GM19239 (cell line): ENCODE measurements at regions not wholly inside any gene's neighbourhood (a gene's known extent, or its start where the extent isn't known, plus 50 kb on each side); places are given as distances from the start of the nearest gene placed in this dataset.
"Not testable (repeated sequence)": the region's sequence is repeated elsewhere in the genome, so short reads cannot be mapped to it uniquely, and the experiment has no call there.

Experiments
- DNase-seq: peaks from one replicate; pipeline ENCODE4 v3.0.0; 2011; ENCODE audit warnings: low spot score; ENCODE audit not compliant: insufficient read length
- FAIRE-seq: peaks from 2 replicates; lab custom pipeline; 2011; peaks lifted over from hg19 to GRCh38; lab: Jason Lieb, UNC

DNA sequence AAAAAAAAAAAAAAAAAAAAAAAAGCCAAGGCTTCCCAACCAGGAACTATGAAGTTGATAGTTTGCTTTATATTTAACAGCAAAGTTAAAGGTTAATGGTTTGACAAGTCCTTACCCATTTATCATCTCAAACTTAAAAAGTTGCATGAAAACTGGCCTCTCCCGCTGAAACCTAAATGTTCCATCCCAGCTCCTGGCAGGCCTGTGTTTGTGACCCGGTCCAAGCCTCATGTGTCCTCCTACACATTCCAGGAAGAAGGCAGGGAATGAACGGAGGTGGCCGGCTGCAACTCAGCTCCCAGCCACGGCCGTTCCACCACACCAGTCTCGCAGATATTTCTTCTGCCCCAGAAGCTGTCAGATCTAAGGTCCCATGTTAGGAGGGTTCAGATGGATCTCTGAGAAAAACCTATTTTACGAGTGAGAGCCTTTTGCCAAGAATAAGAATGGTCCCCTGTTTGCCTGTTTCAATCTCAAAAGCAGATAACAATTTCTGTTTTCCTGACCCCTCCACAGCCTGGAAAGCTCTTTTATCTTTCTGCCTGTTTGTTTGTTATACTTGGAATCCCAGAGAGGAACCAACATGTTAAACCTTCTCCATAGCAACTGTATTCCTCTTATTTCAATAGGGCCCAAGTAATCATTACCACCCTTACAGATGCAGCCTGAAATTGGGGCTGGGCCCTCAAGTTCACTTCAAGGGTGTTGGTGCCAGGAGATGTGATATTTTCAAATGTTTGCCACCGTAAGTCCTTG lies 56.5 kb downstream of the KCTD12 start:
- no peak for FAIRE-seq
- no peak for DNase-seq

GRCh38 chr13:76828316-76828741 lies 57.9 kb downstream of the KCTD12 start:
- FAIRE-seq (no peak), DNase-seq (no peak)

DNA sequence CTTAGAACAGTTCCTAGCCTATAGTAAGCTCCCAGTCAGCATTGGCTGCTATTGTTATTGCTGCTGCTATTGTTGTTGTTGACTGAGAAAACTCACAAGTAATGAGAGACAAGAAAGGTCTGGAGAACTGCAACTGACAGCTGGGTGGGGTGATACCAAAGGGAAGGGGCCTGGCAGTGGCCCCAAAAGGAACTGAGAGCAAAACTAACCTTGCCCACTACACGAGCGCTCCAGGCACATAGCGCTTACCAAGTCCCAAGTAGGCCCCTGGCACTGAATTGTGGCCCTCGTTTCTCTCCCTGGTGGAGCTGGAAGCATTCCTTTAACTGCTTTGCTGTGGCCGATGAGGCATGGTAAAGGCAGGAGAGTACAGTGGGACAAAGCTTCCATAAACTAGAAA lies 59.7 kb downstream of the KCTD12 start:
- DNase-seq (no peak), FAIRE-seq (no peak)

GRCh38 chr13:76825430-76825829 lies 60.8 kb downstream of the KCTD12 start:
- DNase-seq (no peak), FAIRE-seq (no peak)

GRCh38 chr13:76823969-76824368 lies 62.2 kb downstream of the KCTD12 start:
- no peak for FAIRE-seq
- DNase-seq: no peak

DNA sequence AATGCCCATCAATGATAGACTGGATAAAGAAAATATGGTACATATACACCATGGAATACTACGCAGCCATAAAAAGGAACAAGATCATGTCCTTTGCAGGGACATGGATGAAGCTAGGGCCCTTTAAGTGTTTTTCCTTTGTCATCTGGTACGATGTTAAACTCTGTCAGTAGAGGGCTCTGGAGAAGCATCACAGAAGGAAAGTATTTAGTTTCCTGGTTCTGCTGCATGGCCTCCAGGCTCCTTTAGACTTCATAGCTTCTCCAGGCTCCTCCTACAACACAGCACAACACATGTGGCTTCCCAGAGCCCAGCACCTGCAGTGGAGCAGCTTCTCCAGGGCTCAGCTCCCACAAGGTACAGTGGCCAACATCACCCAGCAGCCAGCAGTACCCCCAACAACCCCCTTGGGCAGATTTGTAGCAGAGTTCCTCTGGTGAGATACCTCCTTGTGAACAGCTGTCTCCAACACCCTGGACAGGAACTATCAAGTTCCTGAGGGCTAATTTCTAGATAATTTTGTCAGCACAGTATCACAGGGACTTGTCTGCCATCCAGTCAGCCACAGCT lies 63.4 kb downstream of the KCTD12 start:
- no peak for FAIRE-seq
- DNase-seq: no peak

DNA sequence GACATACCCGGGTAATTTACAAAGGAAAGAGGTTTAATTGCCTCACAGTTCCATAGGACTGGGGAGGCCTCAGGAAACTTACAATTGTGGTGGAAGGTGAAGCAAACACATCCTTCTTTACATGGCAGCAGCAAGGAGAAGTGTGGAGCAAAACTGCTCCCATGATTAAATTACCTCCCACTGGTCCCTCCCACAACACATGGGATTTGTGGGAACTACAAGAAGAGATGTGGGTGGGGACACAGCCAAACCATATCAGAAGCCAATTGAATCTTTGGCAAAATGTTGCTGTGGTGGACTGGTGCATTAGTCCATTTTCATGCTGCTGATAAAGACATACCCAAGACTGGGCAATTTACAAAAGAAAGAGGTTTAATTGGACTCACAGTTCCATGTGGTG lies 65.0 kb downstream of the KCTD12 start:
- not testable (repeated sequence) for DNase-seq, FAIRE-seq

- FAIRE-seq (no peak), DNase-seq (no peak)
Observed at GRCh38 chr13:76820759-76821158, 65.4 kb downstream of the KCTD12 start.

DNA sequence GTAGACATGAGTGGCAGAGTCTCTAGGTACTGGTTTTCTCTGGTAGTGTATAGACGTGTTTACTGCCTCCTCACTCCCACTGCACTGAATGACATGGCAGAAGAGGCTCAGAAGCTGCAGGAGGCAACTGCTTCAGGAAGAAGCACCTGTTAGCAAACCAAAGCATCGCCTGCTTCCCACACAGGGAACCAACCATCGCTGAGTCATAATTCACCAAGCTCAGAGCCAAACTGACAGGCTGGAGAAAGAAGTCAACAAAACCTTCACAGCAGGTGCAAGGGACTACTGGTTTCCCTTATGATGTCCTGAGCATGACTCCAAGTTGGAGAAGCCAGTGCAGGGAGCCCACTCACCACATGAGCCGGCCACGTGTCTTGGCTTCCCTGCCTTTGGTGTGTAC lies 69.8 kb downstream of the KCTD12 start:
- no peak for FAIRE-seq
- DNase-seq: no peak

DNA sequence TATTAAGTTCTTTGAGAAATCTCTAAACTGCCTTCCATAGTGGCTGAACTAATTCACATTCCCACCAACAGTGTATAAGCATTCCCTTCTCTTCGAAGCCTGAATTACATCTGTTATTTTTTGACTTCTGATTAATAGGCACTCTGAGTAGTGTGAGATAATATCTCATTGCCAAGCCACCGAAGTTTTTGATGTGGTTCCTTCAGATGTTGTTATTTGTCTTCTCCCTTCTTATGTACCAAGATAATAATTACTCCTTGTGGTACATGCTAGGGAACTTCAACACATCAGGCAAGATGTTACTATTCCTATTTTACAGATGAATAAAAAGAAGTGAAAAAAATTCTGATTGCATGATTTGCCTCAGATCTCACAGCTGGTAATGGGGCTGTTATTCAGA lies 70.9 kb downstream of the KCTD12 start:
- DNase-seq (no peak), FAIRE-seq (no peak)

DNA sequence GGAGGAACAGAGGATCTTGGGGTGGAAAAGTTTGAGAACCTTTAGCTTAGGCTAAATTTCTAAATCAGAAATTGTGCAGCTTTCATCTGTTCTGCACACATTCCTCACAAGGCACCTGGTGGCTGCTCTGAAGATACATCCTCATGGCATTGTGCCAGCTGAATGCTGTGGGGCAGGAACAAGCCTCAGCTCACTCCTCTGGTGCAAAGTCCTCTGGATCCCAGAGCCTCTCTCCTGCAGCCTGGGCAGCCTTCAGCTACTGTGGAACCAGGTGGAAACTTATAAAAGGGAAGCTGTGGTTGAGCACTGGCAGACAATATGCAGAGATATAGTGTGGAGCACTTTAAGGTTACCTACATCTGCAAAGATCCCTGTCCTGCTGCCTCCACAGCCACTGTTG lies 72.3 kb downstream of the KCTD12 start:
- DNase-seq (no peak), FAIRE-seq (no peak)

- no peak for DNase-seq
- no peak for FAIRE-seq
Observed at GRCh38 chr13:76813000-76813691, 73.1 kb downstream of the KCTD12 start.

GRCh38 chr13:76812206-76812897 lies 73.9 kb downstream of the KCTD12 start:
- FAIRE-seq: no peak
- DNase-seq: no peak

DNA sequence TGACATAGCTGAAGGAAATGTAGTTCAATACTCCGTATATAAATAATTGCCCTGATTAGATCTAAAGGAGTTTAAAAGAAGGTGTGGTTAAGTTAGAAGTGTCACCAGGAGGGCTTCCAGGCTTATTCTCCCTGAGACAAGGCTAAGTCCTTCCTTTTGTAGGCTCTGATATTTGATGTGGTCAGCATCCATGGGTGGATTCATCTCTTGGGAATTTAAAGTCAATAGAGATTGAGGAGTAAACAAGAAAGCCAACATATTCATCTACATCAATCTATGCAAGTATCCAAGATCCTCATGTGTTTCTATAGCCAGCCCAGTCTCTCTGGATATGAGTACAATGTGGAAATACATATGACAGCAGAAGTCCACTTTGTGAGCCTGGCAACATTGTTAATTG lies 76.8 kb downstream of the KCTD12 start:
- DNase-seq (no peak), FAIRE-seq (no peak)

- no peak for FAIRE-seq
- DNase-seq: no peak
Observed at GRCh38 chr13:76808927-76809326, 77.3 kb downstream of the KCTD12 start.

- DNase-seq (no peak), FAIRE-seq (no peak)
Observed at GRCh38 chr13:76804801-76805200, 81.4 kb downstream of the KCTD12 start.

- DNase-seq: no peak
- FAIRE-seq: no peak
Observed at GRCh38 chr13:76803831-76804230, 82.4 kb downstream of the KCTD12 start.

DNA sequence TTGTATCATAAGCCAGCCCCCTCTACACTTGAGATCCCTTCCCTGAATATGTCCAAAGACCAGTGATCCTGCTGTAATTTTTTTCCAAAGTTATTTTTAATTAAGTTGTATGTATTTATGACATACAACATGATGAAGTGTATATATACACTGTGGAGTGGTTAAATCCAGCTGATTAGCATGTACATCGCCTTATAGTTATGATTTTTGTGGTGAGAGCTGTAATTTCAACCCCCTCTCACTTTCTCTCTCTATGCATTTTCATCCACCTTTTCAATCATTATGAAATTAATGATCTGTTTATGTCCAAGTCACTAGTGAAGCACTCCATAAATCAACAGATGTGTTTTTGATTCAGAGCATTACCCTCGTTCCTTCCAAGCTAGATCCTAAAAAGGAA lies 85.3 kb downstream of the KCTD12 start:
- FAIRE-seq (no peak), DNase-seq (no peak)

DNA sequence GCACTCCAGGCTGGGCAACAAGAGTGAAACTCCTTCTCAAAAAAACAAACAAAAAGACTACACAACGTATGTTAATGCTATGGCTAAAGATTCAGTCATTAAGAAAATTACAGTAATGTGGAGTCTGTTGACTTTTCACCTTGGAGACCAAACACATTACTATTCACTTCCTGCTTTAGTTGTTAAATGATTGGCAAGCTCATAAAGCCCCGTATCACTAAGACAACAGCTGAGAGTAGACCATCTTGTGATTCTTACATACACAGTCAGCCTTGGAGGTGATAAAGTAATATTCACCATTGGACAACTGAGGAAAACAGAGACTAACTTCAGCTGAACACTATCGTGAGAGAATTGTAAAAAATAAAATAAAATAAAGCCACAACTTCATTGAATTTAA lies 86.5 kb downstream of the KCTD12 start:
- DNase-seq (no peak), FAIRE-seq (no peak)

DNA sequence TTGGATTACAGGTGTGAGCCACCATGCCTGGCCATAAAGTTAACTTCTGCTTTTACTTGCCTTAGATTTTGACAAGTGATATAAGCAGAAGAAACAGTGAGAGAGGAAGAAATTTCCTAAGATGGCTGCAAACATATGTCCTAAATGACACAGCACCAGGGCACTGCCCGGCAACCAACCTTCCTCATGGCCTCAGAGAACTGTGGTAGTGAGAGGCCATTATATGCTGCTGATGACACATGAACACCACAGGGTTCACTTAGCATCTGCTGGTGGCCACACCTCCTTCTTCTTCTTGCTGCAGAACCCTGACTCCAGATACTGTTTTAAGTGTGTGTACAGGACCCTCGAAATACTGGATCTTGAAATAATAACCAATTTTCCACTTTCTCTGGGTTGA lies 88.2 kb downstream of the KCTD12 start:
- no peak for DNase-seq
- FAIRE-seq: no peak

GRCh38 chr13:76797361-76797760 lies 88.8 kb downstream of the KCTD12 start:
- DNase-seq (no peak), FAIRE-seq (no peak)
